Fibroblast of mammary gland (primary cell): ENCODE measurements at regions not wholly inside any gene's neighbourhood (a gene's known extent, or its start where the extent isn't known, plus 50 kb on each side); places are given as distances from the start of the nearest gene placed in this dataset.
"Not testable (repeated sequence)": the region's sequence is repeated elsewhere in the genome, so short reads cannot be mapped to it uniquely, and the experiment has no call there.

Experiments used
- DNase-seq: peaks from one replicate; pipeline ENCODE4 v3.0.0-alpha.2; 2010; ENCODE audit warnings: low read depth
- H3K4me3 ChIP-seq: 2 replicates; pipeline ENCODE4 v1.5.1; 2011; ENCODE audit warnings: low read depth, mild to moderate bottlenecking, low read length, moderate library complexity; ENCODE audit not compliant: control insufficient read depth
- TF ChIP-seq, protein P1 (sequence below): conservative IDR thresholded peaks from 2 replicates; pipeline ENCODE4 v1.5.1; 2011; ENCODE audit warnings: low read depth, low read length, inconsistent platforms; ENCODE audit not compliant: control insufficient read depth, insufficient read depth

DNA sequence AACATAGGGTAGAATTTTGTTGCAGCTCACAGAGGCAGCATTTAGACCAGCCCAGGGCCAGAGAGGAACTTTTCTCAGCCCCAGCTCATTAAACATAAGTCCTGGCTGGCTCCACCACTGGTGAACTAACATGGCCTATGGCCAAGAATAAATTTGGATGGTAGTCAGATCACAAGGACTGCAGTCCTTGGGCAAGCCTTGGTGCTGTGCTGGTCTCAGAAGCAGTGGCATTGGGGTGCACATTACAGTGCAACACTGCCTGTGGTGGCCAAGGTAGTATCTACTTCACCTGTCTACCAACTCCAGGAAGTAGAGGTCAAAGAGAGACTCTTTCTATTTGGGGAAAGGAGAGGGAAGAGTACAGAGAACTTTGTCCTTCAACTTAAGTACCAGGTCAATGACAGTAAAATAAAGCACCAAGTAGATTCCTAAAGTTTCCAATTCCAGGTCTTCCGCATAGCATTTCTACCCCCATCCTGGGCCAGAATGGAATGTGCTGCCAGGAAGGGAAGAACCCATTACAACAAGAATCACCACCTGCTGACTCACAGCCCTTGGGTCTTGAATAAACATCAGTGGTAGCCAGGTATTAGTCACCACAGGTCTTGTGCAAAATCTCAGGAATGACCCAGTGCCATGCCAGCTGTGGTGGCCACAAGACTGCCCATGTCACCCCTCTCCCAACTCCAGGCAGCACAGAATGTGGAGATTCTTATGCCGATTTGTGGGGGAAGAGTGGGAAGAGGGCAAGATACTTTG, 155.4 kb upstream of the FSIP2 start:
- DNase-seq: peak; percentile 34
- TF ChIP-seq, protein P1, sequence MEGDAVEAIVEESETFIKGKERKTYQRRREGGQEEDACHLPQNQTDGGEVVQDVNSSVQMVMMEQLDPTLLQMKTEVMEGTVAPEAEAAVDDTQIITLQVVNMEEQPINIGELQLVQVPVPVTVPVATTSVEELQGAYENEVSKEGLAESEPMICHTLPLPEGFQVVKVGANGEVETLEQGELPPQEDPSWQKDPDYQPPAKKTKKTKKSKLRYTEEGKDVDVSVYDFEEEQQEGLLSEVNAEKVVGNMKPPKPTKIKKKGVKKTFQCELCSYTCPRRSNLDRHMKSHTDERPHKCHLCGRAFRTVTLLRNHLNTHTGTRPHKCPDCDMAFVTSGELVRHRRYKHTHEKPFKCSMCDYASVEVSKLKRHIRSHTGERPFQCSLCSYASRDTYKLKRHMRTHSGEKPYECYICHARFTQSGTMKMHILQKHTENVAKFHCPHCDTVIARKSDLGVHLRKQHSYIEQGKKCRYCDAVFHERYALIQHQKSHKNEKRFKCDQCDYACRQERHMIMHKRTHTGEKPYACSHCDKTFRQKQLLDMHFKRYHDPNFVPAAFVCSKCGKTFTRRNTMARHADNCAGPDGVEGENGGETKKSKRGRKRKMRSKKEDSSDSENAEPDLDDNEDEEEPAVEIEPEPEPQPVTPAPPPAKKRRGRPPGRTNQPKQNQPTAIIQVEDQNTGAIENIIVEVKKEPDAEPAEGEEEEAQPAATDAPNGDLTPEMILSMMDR: no peak
- no peak overlapping the region for H3K4me3 ChIP-seq

DNA sequence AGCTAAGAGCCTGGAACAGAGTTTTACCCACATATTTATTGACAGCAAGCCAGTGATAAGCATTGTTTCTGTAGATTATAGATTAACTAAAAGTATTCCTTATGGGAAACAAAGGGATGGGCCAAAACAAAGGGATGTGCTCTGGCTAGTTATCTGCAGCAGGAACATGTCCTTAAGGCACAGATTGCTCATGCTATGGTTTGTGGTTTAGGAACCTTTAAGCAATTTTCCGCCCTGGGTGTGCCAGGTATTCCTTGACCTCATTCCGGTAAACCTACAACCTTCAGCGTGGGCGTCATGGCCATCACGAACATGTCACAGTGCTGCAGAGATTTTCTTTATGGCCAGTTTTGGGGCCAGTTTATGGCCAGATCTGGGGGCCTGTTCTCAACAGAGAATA, 153.4 kb upstream of the FSIP2 start:
- not testable (repeated sequence) for DNase-seq

DNA sequence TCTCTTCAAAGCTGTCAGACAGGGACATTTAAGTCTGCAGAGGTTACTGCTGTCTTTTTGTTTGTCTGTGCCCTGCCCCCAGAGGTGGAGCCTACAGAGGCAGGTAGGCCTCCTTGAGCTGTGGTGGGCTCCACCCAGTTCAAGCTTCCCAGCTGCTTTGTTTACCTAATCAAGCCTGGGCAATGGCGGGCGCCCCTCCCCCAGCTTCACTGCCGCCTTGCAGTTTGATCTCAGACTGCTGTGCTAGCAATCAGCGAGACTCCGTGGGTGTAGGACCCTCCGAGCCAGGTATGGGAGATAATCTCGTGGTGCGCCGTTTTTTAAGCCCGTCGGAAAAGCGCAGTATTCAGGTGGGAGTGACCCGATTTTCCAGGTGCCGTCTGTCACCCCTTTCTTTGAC, 147.3 kb upstream of the FSIP2 start:
- not testable (repeated sequence) for DNase-seq, H3K4me3 ChIP-seq

More for the DNA sequence above, 153.4 kb upstream of the FSIP2 start:
- H3K4me3 ChIP-seq: not testable (repeated sequence)

DNA sequence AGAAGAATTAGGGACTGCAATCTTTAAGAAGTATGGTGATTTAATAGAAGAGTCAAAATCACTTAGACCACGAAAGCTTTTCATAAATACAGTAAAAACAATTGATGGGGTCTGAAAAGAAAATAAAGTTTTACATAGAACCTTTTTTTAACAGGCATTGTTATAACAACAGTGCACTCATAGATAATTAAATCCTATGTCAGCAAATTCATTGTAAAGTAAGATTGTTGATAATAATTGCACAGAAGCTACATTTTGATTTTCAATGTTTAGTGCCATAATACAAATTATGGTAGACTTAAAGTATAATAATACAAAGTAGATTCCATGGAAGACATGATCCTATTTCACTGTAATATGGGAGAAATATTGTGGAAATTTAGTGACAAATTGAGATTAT, 130.7 kb upstream of the FSIP2 start:
- no peak overlapping the region for H3K4me3 ChIP-seq
- DNase-seq: no peak
- TF ChIP-seq, protein P1: no peak

DNA sequence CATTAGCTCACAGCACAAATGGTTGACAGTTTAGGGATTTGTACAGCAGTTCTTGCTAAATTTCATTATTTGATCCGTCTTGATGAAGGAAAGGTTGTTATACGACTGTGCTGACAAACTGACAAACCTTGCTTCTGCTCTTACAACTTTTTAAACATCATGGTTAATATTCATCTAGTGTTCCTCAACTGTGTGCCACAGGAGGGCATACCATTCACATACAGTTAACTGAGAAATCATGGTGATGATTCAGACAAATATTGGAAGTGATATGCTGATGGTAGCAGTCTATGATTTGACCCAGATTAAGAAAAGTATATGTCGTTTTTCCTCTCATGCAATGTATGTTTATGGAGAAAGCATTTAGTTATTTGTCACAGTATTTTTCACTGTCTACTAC, 129.8 kb upstream of the FSIP2 start:
- DNase-seq: peak; percentile 6
- no peak overlapping the region for H3K4me3 ChIP-seq
- TF ChIP-seq, protein P1: peak; percentile 3

DNA sequence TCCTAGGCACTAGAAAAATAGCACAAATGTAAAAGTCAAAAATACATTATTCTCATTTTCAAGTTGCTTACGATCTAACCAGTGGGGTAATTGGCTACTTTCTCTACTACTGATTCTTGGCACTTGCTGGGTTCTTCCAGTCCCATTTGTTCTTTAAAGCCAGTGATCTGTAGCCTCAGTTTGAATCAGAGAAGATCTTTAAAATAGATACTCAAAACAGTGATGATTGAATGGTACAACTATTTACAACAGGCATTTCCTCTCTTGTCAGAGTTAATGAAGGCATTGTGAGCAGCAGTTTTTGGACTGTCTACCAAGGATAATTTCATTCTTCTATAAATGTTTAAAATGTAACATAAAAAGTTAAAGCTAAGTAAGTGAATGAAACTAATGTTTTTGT, 128.3 kb upstream of the FSIP2 start:
- H3K4me3 ChIP-seq: no peak overlapping the region
- DNase-seq: no peak
- TF ChIP-seq, protein P1: no peak

DNA sequence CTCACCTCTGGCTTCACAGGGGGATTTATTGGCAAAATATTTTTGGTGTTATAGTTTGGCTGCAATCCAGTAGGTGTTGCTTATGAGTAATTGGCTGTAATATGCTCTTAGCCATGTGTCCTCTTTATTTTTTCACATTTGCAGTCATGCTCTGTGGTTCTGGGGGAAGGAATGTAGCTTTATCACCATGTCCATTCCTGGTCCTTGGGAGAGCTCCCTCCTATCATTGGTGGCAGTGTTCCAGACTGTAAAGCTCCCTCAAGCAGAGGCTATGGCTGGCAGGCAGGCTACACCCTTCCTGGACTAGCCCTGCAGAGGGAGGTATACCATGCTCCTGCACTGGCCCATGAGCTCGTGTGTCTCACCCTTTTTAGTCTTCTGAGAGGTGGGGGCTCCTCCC, 120.0 kb upstream of the FSIP2 start:
- DNase-seq: peak; percentile 0
- TF ChIP-seq, protein P1: no peak
- H3K4me3 ChIP-seq: no peak overlapping the region

DNA sequence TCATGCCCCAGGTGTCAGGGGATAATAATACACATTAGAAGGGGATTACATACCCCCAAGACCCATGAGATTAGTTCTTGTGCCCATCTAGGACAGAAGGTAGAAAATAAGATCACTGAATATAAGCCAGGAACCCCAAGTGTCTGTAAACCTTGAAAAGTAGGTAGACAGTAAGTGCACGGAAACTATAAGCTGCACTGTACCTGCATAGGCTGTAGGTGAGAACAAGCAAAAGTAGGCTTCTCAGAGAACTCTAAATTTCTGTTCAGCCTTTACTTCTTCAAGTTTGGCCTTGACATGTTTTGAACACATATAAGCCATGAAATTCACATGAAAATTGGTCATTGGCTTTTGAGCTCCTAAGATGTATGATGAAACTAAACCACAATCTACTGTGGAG, 113.0 kb upstream of the FSIP2 start:
- no peak for DNase-seq
- TF ChIP-seq, protein P1: no peak
- no peak overlapping the region for H3K4me3 ChIP-seq
